Amniotic epithelial cell (primary cell): ENCODE measurements at regions not wholly inside any gene's neighbourhood (a gene's known extent, or its start where the extent isn't known, plus 50 kb on each side); places are given as distances from the start of the nearest gene placed in this dataset.

ENCODE experiments used
- DNase-seq: peaks from one replicate; pipeline ENCODE4 v3.0.0-alpha.2; 2010; ENCODE audit warnings: low read depth

- no peak for DNase-seq
Measured at GRCh38 chr2:23292024-23292423, 93.0 kb upstream of the KLHL29 start.

- no peak for DNase-seq
Measured at GRCh38 chr2:23293063-23293462, 91.9 kb upstream of the KLHL29 start.

DNA sequence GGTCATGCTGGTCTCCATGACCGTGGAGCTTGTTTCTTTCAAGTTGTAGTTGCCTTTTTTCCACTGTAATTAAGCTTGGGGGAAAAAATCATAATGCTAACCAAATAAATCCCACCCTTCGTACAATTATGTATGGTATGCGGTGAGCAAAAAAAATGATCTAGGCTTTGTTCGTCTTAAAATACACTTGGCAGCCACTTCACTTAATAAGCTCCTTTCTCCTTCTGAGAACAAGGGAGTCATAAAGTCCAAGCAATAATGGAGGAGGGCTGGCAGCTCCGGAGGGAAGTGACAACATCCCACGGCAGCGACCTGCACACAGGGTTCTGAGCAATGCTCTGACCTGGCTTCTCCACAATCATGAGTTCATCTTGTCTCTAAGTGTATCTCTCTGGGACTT lies 91.2 kb upstream of the KLHL29 start:
- no peak for DNase-seq

GRCh38 chr2:23294238-23294637 lies 90.7 kb upstream of the KLHL29 start:
- DNase-seq, result no peak

GRCh38 chr2:23296691-23297090 lies 88.3 kb upstream of the KLHL29 start:
- DNase-seq, result no peak

GRCh38 chr2:23297112-23297511 lies 87.9 kb upstream of the KLHL29 start:
- DNase-seq, result no peak

DNA sequence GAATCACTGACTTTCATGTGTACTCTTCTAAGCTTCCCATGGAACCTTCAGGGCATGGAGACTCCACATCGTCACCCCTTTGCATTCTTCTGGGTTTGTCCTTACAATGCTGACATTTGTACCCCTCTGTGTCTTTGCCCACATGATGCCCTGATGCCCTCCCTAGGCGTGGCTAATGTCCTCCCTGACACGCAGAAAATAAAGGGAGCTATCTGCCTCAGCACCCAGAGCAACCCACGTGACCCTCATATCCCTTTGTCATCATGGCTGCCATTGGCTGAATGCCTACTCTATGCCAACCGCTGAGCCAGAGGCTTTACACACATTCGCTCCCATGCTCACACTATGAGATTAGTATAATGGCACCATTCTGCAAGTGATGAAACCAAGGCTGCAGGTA lies 86.4 kb upstream of the KLHL29 start:
- DNase-seq, result no peak

- no peak for DNase-seq
Measured at GRCh38 chr2:23299476-23300195, 85.3 kb upstream of the KLHL29 start.

DNA sequence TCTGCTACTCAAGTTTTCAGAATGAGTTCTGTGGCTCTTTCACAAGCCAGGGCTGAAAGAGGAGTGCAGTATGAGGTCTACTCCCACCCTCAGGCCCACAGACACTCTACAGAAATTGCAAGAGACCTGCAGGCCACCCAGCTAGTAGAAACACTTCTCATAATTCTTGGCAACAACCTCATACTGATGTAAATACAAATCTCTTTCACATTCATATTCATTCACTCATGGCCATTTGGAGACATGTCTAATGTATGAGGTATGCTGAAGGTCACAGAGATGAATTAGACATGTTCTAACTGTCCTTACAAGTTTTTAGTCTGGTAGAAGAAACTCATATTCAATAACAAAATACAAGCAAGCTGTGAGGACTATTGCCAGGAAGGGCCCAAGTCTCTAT lies 83.8 kb upstream of the KLHL29 start:
- DNase-seq, result no peak

DNA sequence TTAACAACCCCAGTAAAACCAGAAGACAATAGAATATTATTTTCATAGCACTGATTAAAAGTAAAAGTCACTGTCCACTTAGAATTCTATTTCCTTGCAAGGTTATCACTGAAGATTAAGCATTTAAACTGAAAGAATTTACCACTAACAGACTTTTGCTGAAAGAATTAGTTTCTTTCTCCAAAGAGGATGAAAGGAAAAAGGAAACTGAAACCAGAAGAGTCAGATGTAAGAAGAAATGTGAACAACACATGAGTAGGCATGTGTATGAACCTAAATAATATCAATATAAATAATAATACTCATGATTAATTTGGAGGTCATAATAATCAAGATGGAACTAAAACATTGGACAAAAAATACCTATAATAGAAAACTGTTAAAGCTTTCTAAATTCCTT lies 82.4 kb upstream of the KLHL29 start:
- no peak for DNase-seq

GRCh38 chr2:23306401-23306800 lies 78.6 kb upstream of the KLHL29 start:
- no peak for DNase-seq

DNA sequence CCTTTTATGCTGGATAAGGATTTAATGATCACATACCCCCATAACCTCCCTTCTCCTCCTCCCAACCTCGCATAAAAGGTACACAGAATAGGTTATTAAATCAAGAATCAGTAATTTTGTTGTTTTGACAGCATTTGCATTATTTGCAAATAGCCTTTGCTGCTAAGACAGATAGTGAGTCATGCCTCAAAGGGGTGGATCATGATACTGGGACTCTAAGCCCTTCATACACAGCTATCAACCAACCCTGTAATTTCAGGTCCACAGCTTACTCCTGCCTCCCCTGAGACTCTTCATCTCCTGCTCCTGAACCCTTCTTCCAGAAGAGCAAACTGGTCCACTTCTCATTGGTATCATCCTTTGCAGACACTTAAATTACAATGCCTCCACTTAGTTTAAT lies 73.8 kb upstream of the KLHL29 start:
- no peak for DNase-seq

GRCh38 chr2:23312996-23313606 lies 71.9 kb upstream of the KLHL29 start:
- DNase-seq, result peak; percentile 6

DNA sequence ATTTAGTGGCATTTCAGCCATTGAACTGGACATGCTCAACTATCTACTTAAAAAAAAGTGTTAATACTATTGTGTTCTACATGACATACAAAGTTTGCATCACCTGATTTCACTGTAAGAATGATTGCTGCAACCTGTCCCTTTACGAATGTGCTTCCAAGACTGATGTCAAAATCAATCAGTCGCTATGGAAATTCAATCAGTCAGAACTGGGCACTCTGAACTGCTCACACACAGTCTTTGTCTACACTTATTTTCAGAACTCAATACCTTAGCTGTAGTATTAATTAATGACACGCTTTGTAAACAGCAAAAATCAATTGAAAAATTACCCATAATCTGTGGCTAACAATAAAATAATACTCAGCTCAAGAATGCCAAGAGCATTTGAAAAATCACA lies 70.3 kb upstream of the KLHL29 start:
- no peak for DNase-seq

DNA sequence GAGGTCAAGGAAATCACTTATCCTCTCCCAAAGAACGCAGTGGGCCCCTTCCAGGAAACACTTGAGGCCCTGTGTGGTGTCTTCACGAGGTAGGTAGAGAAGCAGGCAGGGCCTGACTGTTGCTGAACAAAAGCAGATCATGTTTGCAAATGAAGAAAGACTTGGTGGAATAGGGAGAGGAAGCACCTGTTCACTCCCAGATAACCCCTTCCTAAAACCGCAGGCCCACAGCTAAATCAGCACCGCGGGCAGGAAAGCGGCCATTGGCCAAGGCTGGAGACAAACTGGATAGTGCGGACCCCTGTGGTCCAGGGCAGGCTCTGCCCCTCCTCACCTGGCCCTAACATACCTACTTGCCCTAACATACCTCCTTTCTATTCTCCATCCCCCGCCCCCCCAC lies 64.9 kb upstream of the KLHL29 start:
- DNase-seq, result no peak

- no peak for DNase-seq
Measured at GRCh38 chr2:23321751-23322150, 63.2 kb upstream of the KLHL29 start.

GRCh38 chr2:23322567-23323197 lies 62.3 kb upstream of the KLHL29 start:
- DNase-seq, result peak; percentile 34

GRCh38 chr2:23323198-23323916 lies 61.6 kb upstream of the KLHL29 start:
- no peak for DNase-seq

DNA sequence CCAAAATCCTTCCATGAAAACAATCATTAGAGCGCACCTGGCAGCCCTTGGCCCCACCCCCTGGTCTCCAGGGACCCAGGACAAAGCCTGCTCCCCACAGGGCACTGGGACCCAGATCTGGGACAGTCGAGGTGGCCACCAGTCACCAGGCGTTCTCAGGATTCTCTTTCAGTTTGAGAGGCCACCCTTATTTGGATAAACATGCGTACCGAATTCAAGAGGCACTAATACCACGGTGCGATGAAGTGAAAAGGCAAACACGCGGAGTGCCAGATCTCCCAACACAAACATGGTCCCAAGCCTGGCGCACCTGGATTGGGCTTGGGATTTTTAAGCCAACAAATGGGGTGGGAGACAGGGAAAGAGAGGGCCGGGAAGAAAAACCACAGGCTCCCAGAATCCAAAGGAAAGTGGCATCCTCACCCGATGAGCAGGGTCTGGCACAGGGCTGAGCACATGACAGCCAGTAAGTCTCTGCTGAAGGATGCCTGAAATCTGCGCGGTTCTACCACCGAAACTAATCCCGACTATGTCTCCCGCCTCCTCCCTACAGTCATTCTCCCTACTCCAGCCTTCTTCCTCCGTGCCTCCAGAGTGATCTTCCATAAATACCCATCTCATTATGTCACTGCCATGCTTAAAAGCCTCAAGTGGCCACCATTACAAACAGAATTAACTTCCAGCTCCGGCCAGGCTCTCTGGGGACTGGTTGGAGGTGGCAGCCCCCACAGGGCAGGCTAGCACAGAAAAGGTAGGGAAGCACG lies 60.9 kb upstream of the KLHL29 start:
- no peak for DNase-seq

DNA sequence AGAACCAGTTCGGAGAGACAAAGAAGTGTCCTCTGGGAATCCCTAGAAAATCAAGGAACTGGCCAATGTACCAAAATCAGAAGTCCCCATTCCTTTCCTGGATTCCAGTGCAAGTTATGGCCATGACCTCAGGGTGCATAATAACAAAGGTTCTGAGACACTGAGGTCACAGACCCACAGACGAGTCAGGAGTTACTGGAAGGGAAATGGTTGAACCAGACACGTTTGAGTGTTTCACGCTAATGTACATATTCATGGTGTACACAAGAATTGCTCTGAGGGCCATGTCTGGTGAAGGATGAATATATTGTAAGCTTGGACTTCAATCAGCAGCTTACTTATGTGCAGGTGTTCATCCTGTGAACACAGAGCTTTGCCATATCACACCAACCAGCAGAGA lies 58.6 kb upstream of the KLHL29 start:
- no peak for DNase-seq

DNA sequence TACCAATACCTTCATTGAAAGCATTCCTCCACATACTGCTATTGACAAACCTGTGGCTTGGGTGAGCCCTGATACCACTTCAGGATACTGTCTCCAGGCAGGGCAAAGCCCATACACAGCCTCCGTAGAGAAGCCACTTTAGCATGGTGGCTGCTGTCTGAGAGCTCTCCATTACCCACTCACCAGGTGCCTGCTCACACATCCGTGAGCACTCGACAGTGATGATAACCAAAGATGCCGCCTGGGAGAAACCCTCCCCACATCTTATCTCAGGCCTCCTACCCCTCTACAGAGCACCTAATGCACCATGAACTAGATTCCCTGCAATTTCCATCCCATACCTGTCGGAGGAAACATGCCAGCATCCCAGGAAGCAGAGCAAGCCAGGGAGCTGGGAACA lies 57.6 kb upstream of the KLHL29 start:
- no peak for DNase-seq

DNA sequence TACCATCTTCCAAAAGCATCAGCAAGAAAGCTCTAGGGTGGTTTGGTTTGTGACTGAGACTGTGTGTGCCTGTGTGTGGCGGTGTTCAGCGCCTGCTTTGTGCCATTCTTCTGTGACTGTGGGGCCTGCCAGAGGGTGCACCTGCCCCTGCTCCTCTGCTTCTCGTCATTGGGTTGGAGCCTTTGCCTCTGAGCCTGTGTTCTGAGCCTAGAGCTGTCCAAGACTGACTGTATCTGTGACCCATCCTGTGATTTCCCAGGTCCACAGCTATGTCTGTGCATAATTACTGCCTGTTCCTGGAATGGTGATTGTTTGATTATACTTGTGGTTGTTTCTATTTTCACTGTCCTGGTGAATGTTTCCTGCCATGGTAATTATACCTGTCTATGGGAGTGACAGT lies 57.1 kb upstream of the KLHL29 start:
- no peak for DNase-seq
